GM10266 (cell line): ENCODE measurements at regions not wholly inside any gene's neighbourhood (a gene's known extent, or its start where the extent isn't known, plus 50 kb on each side); places are given as distances from the start of the nearest gene placed in this dataset.
"Not testable (repeated sequence)": the region's sequence is repeated elsewhere in the genome, so short reads cannot be mapped to it uniquely, and the experiment has no call there.

Experiments
- DNase-seq: peaks from one replicate; pipeline ENCODE4 v3.0.0; 2012; ENCODE audit errors: extremely low spot score
- CTCF ChIP-seq: IDR thresholded peaks from 2 replicates; pipeline ENCODE4 v1.5.1; 2012; ENCODE audit warnings: mild to moderate bottlenecking, low read depth; ENCODE audit not compliant: control insufficient read depth, insufficient read depth; ENCODE audit errors: missing control alignments

- no peak for TF ChIP-seq CTCF
- DNase-seq: no peak
Measured at GRCh38 chr10:29866356-29866755, 193.0 kb downstream of the JCAD start.

- DNase-seq: no peak
- no peak for TF ChIP-seq CTCF
Measured at GRCh38 chr10:29865700-29866355, 193.6 kb downstream of the JCAD start.

- no peak for DNase-seq
- no peak for TF ChIP-seq CTCF
Measured at GRCh38 chr10:29862923-29863614, 196.3 kb downstream of the JCAD start.

- DNase-seq: no peak
- TF ChIP-seq CTCF: no peak
Measured at GRCh38 chr10:29861811-29862505, 197.4 kb downstream of the JCAD start.

DNA sequence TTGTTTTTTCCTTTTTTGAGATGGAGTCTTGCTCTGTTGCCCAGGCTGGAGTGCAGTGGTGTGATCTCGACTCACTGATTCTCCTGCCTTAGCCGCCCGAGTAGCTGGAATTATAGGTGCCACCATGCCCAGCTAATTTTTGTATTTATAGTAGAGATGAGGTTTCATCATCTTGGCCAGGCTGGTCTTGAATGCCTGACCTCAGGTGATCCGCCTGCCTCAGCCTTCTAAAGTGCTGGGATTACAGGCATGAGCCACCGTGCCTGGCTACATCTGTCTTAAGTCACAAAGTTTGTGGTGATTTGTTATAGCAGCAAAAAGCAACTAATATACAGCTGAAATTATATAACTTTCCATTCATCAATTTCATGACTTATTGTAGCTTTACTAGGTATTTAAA is 198.2 kb downstream of the JCAD start:
- not testable (repeated sequence) for DNase-seq

DNA sequence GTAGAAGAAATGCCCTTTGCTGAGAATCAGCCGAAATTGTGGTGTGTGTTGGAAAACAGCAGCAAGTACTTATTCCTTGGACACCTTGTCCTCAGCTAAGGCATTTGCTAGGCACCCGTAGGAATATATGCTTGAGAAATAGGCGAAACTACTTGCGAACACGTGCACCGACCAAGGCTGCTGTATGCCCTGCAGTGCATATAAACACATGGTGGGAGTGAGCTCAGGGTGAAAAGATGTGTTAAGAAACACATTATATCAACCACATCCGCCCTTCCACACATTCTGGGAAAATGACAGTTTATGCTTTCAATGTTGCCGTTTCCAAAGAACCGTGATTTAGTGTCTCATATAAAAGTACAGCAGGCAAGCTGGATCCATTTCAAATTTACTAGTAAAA is 199.2 kb downstream of the JCAD start:
- DNase-seq: no peak
- no peak for TF ChIP-seq CTCF

DNA sequence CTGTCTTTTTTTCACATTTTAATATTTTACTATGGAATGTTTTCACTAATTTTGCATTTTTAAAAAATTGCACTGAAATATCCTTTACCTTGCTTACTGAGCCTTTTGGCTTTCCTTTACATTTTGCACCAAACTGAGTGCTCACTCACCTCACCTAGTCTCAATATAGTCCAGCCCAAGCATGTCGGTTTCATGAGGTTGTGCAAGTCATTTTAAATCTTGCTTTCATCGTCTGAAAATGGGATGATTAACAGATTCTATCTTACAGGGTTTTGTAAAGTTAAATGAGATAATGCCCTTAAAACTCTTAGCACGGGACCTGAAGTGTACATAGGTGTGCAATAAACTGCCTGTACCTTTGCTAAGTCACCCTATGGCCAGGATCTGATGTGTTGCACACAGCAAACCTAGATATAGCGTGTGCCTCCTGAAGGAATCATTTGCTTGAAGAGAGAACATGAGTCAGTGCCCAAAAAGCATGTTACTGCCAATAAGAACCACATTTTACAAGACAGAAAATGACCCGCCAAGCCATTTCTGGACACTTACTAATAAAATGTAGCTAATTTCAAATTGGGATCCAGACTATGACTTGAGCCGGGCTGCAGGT is 199.8 kb downstream of the JCAD start:
- no peak for TF ChIP-seq CTCF
- no peak for DNase-seq
